ENCODE measurements at regions not wholly inside any gene's neighbourhood (a gene's known extent, or its start where the extent isn't known, plus 50 kb on each side); places are given as distances from the start of the nearest gene placed in this dataset.

- TF ChIP-seq CTCF (IDR thresholded peaks at IDR 0.05; ENCODE audit: low read depth, low read length, missing input control) (no peak), ZBTB33 (IDR thresholded peaks at IDR 0.05) (no peak), JUND (IDR thresholded peaks at IDR 0.05) (no peak), RXRA (IDR thresholded peaks at IDR 0.05) (no peak)
Measured at GRCh38 chr5:106755066-106755465, 915.7 kb downstream of the EFNA5 start.

Measured in liver (tissue), 3 donors.